WTC11 (cell line): ENCODE measurements at regions not wholly inside any gene's neighbourhood (a gene's known extent, or its start where the extent isn't known, plus 50 kb on each side); places are given as distances from the start of the nearest gene placed in this dataset.

ENCODE experiments used
- ATAC-seq: fragments of 200-7000 bp; cut with Tn5 transposase; 2 replicates; pipeline ENCODE4 v1.10.0; 2021; ENCODE audit warnings: mild to moderate bottlenecking, moderate library complexity
- CTCF ChIA-PET: fragments of 300-600 bp; sonication (Branson Sonifier 250); formaldehyde crosslinking; loops from one replicate; lab custom pipeline; 2021; ENCODE audit warnings: antibody characterized with exemption; lab: Charles Lee
- POLR2A ChIA-PET: fragments of 350-600 bp; sonication (Branson Sonifier 250); formaldehyde crosslinking; loops from one replicate; lab custom pipeline; 2021; ENCODE audit warnings: antibody characterized with exemption; lab: Charles Lee
- DNase-seq: peaks from one replicate; pipeline ENCODE4 v3.0.0; 2021; ENCODE audit warnings: low spot score
- H3K27ac Mint-ChIP-seq: 2 replicates; pipeline ENCODE4 v1.8.0; 2021; ENCODE audit warnings: mixed read lengths
- H3K27me3 Mint-ChIP-seq: 2 replicates; pipeline ENCODE4 v1.8.0; 2021; ENCODE audit warnings: low read depth, mild to moderate bottlenecking, moderate library complexity, mixed read lengths
- H3K36me3 Mint-ChIP-seq: 2 replicates; pipeline ENCODE4 v1.8.0; 2021; ENCODE audit warnings: mixed read lengths
- H3K4me1 Mint-ChIP-seq: 2 replicates; pipeline ENCODE4 v1.8.0; 2022; ENCODE audit warnings: mixed read lengths
- H3K4me3 Mint-ChIP-seq: 2 replicates; pipeline ENCODE4 v1.8.0; 2021; ENCODE audit warnings: mild to moderate bottlenecking, moderate library complexity, mixed read lengths
- H3K9me3 Mint-ChIP-seq: 2 replicates; pipeline ENCODE4 v1.8.0; 2021; ENCODE audit warnings: mixed read lengths
- AFF4 ChIP-seq: sonication (generic); formaldehyde crosslinking; IDR thresholded peaks from 2 replicates; pipeline ENCODE4 v1.8.1; 2023; ENCODE audit warnings: mild to moderate bottlenecking, missing genetic modification reagents, borderline replicate concordance
- CBFB ChIP-seq: sonication (generic); formaldehyde crosslinking; IDR thresholded peaks from 2 replicates; pipeline ENCODE4 v1.8.1; 2022; ENCODE audit warnings: mild to moderate bottlenecking, low read depth, missing genetic modification reagents
- CREM ChIP-seq: sonication (generic); formaldehyde crosslinking; IDR thresholded peaks from 2 replicates; pipeline ENCODE4 v1.8.1; 2022; ENCODE audit warnings: mild to moderate bottlenecking, missing genetic modification reagents, moderate library complexity
- E2F1 ChIP-seq: sonication (generic); formaldehyde crosslinking; IDR thresholded peaks from 2 replicates; pipeline ENCODE4 v1.8.0; 2022; ENCODE audit warnings: mild to moderate bottlenecking, missing genetic modification reagents
- ELF4 ChIP-seq: sonication (generic); formaldehyde crosslinking; IDR thresholded peaks from 2 replicates; pipeline ENCODE4 v1.8.1; 2022; ENCODE audit warnings: low read depth, mild to moderate bottlenecking, moderate library complexity, missing genetic modification reagents
- FOXJ3 ChIP-seq: sonication (generic); formaldehyde crosslinking; IDR thresholded peaks from 2 replicates; pipeline ENCODE4 v1.9.0; 2021; ENCODE audit warnings: missing genetic modification reagents, mild to moderate bottlenecking, borderline replicate concordance
- FOXK1 ChIP-seq: sonication (generic); formaldehyde crosslinking; IDR thresholded peaks from 2 replicates; pipeline ENCODE4 v1.8.0; 2022; ENCODE audit warnings: mild to moderate bottlenecking, moderate library complexity, missing genetic modification reagents
- IRF2 ChIP-seq: sonication (generic); formaldehyde crosslinking; IDR thresholded peaks from 2 replicates; pipeline ENCODE4 v1.8.0; 2022; ENCODE audit warnings: low read depth, missing genetic modification reagents, borderline replicate concordance
- MLX ChIP-seq: sonication (generic); formaldehyde crosslinking; IDR thresholded peaks from 2 replicates; pipeline ENCODE4 v1.8.1; 2023; ENCODE audit warnings: mild to moderate bottlenecking, missing genetic modification reagents, moderate library complexity
- NFATC4 ChIP-seq: fragments of 250-450 bp; sonication (Bioruptor Pico); IDR thresholded peaks from 2 replicates; pipeline ENCODE4 v1.9.0; 2021; ENCODE audit warnings: mild to moderate bottlenecking
- NFE2L1 ChIP-seq: sonication (generic); formaldehyde crosslinking; IDR thresholded peaks from 2 replicates; pipeline ENCODE4 v1.8.1; 2023; ENCODE audit warnings: missing genetic modification reagents
- TEAD1 ChIP-seq: sonication (generic); formaldehyde crosslinking; IDR thresholded peaks from 2 replicates; pipeline ENCODE4 v1.8.0; 2022; ENCODE audit warnings: mild to moderate bottlenecking, missing genetic modification reagents
- TP53 ChIP-seq: sonication (generic); formaldehyde crosslinking; IDR thresholded peaks from 2 replicates; pipeline ENCODE4 v1.8.1; 2023; ENCODE audit warnings: mild to moderate bottlenecking, missing genetic modification reagents
- USF1 ChIP-seq: sonication (generic); formaldehyde crosslinking; IDR thresholded peaks from 2 replicates; pipeline ENCODE4 v1.8.0; 2022; ENCODE audit warnings: mild to moderate bottlenecking, missing genetic modification reagents
- ZNF121 ChIP-seq: sonication (generic); formaldehyde crosslinking; IDR thresholded peaks from 2 replicates; pipeline ENCODE4 v1.8.0; 2023; ENCODE audit warnings: missing genetic modification reagents
- ZNF138 ChIP-seq: sonication (generic); formaldehyde crosslinking; conservative IDR thresholded peaks from 2 replicates; pipeline ENCODE4 v1.8.1; 2022; ENCODE audit warnings: mild to moderate bottlenecking, moderate library complexity, missing genetic modification reagents
- ZNF671 ChIP-seq: fragments of 250-450 bp; sonication (Bioruptor Pico); IDR thresholded peaks from 2 replicates; pipeline ENCODE4 v1.8.0; 2021; ENCODE audit warnings: mild to moderate bottlenecking
- ZSCAN18 ChIP-seq: fragments of 250-450 bp; sonication (Bioruptor Pico); IDR thresholded peaks from 2 replicates; pipeline ENCODE4 v2.1.2; 2022; ENCODE audit warnings: mild to moderate bottlenecking, moderate library complexity
- TF ChIP-seq, protein P1 (sequence below): sonication (generic); formaldehyde crosslinking; IDR thresholded peaks from 2 replicates; pipeline ENCODE4 v1.8.1; 2022; ENCODE audit warnings: mild to moderate bottlenecking, moderate library complexity, missing genetic modification reagents
- TF ChIP-seq, protein P2 (sequence below): sonication (generic); formaldehyde crosslinking; IDR thresholded peaks from 2 replicates; pipeline ENCODE4 v1.8.1; 2023; ENCODE audit warnings: mild to moderate bottlenecking, moderate library complexity, missing genetic modification reagents
- TF ChIP-seq, protein P3 (sequence below): sonication (generic); formaldehyde crosslinking; IDR thresholded peaks from 2 replicates; pipeline ENCODE4 v1.8.0; 2022; ENCODE audit warnings: mild to moderate bottlenecking, missing genetic modification reagents

GRCh38 chr20:22653658-22654642 lies 69.6 kb upstream of the FOXA2 start (continued):
- TF ChIP-seq AFF4 (CRISPR knock-in tag), result no peak
- no peak for TF ChIP-seq IRF2 (CRISPR knock-in tag)
- no peak for TF ChIP-seq ZNF138
- no peak for TF ChIP-seq ZNF671 (CRISPR knock-in tag)

DNA sequence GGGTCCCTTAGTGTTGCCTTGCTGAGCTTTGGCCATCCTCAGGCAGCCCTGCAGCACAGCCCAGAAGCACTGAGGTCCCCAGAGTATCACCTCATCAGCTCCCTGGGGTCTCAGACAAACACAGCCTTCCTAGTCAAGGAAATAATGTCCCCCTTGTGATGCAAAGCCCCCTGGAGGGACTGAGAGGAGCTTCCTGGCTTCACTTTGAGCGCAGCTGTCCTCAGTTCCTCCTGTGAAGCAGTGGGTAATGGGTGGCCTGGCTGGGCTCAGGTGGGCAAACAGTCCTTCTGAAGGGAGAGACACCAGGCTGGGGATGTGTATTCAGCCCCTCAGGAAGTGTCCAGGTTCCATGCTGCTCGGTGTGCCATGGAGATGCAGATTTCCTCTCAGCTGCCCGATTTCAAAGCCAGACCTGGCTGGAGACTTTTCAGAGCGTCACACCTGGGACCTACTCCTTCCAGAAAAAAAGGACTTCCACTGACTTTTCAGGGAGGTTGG lies 79.2 kb upstream of the FOXA2 start:
- Mint-ChIP-seq H3K36me3 (peaks cover 39% of the 10 kb centered on the region), H3K27ac (peak overlapping the region; percentile 68), H3K4me3 (no peak overlapping the region), H3K4me1 (peaks cover 42% of the 10 kb centered on the region), H3K27me3 (peaks cover 9% of the 10 kb centered on the region; the same call in 1 of the 2 replicates), H3K9me3 (peaks cover 40% of the 10 kb centered on the region)
- CTCF ChIA-PET, result interaction anchor here (0.6 to 2.9 kb wide), 11 partner anchors 11 to 325 kb away, joined by 3 to 24 read pairs (median 4); partner anchors contain the start of gene FOXA2
- ATAC-seq (peak; percentile 90), DNase-seq (peak; percentile 44)
- POLR2A ChIA-PET, result interaction anchor here (0.8 kb wide), 1 partner anchor 11 kb away, joined by 3 read pairs; no protein-coding TSS in a partner anchor
- no peak; the same call in 1 of the 2 replicates for TF ChIP-seq FOXK1 (CRISPR knock-in tag)
- no peak for TF ChIP-seq E2F1
- TF ChIP-seq CREM (CRISPR knock-in tag), result peak; percentile 62; the same call in 1 of the 2 replicates
- TF ChIP-seq, protein P1, sequence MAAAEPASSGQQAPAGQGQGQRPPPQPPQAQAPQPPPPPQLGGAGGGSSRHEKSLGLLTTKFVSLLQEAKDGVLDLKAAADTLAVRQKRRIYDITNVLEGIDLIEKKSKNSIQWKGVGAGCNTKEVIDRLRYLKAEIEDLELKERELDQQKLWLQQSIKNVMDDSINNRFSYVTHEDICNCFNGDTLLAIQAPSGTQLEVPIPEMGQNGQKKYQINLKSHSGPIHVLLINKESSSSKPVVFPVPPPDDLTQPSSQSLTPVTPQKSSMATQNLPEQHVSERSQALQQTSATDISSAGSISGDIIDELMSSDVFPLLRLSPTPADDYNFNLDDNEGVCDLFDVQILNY (CRISPR knock-in tag), result 0 out of 2 replicates have a peak, but pooled peaks have one; percentile 44
- no peak for TF ChIP-seq NFE2L1 (CRISPR knock-in tag)
- no peak for TF ChIP-seq ZNF121 (CRISPR knock-in tag)
- TF ChIP-seq, protein P2, sequence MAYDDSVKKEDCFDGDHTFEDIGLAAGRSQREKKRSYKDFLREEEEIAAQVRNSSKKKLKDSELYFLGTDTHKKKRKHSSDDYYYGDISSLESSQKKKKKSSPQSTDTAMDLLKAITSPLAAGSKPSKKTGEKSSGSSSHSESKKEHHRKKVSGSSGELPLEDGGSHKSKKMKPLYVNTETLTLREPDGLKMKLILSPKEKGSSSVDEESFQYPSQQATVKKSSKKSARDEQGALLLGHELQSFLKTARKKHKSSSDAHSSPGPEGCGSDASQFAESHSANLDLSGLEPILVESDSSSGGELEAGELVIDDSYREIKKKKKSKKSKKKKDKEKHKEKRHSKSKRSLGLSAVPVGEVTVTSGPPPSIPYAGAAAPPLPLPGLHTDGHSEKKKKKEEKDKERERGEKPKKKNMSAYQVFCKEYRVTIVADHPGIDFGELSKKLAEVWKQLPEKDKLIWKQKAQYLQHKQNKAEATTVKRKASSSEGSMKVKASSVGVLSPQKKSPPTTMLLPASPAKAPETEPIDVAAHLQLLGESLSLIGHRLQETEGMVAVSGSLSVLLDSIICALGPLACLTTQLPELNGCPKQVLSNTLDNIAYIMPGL (CRISPR knock-in tag), result no peak
- peak; percentile 72 for TF ChIP-seq TEAD1 (CRISPR knock-in tag)
- peak; percentile 26; the same call in 1 of the 2 replicates for TF ChIP-seq USF1
- no peak for TF ChIP-seq MLX (CRISPR knock-in tag)
- no peak for TF ChIP-seq TP53 (CRISPR knock-in tag)
- TF ChIP-seq ZSCAN18 (CRISPR knock-in tag), result peak; percentile 87
- TF ChIP-seq, protein P3, sequence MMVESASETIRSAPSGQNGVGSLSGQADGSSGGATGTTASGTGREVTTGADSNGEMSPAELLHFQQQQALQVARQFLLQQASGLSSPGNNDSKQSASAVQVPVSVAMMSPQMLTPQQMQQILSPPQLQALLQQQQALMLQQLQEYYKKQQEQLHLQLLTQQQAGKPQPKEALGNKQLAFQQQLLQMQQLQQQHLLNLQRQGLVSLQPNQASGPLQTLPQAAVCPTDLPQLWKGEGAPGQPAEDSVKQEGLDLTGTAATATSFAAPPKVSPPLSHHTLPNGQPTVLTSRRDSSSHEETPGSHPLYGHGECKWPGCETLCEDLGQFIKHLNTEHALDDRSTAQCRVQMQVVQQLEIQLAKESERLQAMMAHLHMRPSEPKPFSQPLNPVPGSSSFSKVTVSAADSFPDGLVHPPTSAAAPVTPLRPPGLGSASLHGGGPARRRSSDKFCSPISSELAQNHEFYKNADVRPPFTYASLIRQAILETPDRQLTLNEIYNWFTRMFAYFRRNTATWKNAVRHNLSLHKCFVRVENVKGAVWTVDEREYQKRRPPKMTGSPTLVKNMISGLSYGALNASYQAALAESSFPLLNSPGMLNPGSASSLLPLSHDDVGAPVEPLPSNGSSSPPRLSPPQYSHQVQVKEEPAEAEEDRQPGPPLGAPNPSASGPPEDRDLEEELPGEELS, result peak; percentile 52; the same call in 1 of the 2 replicates
- no peak for TF ChIP-seq CBFB
- no peak for TF ChIP-seq NFATC4
- TF ChIP-seq ELF4, result no peak
- TF ChIP-seq FOXJ3, result 0 out of 2 replicates have a peak, but pooled peaks have one; percentile 16
